T-cell (primary cell): ENCODE measurements at regions not wholly inside any gene's neighbourhood (a gene's known extent, or its start where the extent isn't known, plus 50 kb on each side); places are given as distances from the start of the nearest gene placed in this dataset.

Experiments
- ATAC-seq, 4 experiments: fragments of 200-7000 bp in 3 of 4; fragments of 150-1000 bp in 1 of 4; cut with Tn5 transposase; replicated peaks in 1 of 4; 1 replicate in 3 of 4; 2 replicates in 1 of 4; pipeline ENCODE4 v1.10.0; 2021; ENCODE audit warnings: moderate library complexity in 3 of 4, mild to moderate bottlenecking in 2 of 4, moderate number of reproducible peaks in 1 of 4
- CTCF ChIA-PET, 2 donors: fragments of 300-600 bp; sonication (Branson Sonifier 250); formaldehyde crosslinking; loops; one replicate each; lab custom pipeline; 2022; ENCODE audit warnings: antibody characterized with exemption in 2 of 2; lab: Charles Lee
- POLR2A ChIA-PET, 2 donors: fragments of 300-600 bp; sonication (Branson Sonifier 250); formaldehyde crosslinking; loops; one replicate each; lab custom pipeline; 2022; ENCODE audit warnings: antibody characterized with exemption in 2 of 2; lab: Charles Lee
- DNase-seq, 35 experiments: peaks; one replicate each; pipeline versions ENCODE4 v3.0.0 to v3.0.0-alpha.2; 2013 to 2023
- H3K27ac ChIP-seq: one replicate; pipeline ENCODE4 v1.5.1; 2013; ENCODE audit warnings: low read length
- H3K27me3 ChIP-seq, 2 experiments: replicated peaks in 1 of 2; 1 replicate in 1 of 2; 2 replicates in 1 of 2; pipeline versions ENCODE4 v1.6.1 to v1.7.0; 2013; ENCODE audit warnings: low read length in 1 of 2, mixed read lengths in 1 of 2; ENCODE audit not compliant: control insufficient read depth in 2 of 2, insufficient read depth in 2 of 2; ENCODE audit errors: extremely low read depth in 1 of 2
- H3K36me3 ChIP-seq, 2 donors: 1 replicate in 1 of 2; 2 replicates in 1 of 2; pipeline versions ENCODE4 v1.6.1 to v1.7.0; 2013; ENCODE audit warnings: low read length in 1 of 2; ENCODE audit not compliant: control insufficient read depth in 2 of 2, insufficient read depth in 1 of 2; ENCODE audit errors: extremely low read depth in 1 of 2
- H3K4me1 ChIP-seq, 2 experiments: 1 replicate in 1 of 2; 2 replicates in 1 of 2; pipeline versions ENCODE4 v1.6.1 to v1.7.0; 2013; ENCODE audit warnings: low read length in 2 of 2, mixed read lengths in 1 of 2; ENCODE audit not compliant: insufficient read depth in 2 of 2, control insufficient read depth in 1 of 2; ENCODE audit errors: extremely low read depth in 1 of 2
- H3K4me3 ChIP-seq, 2 donors: 1 replicate in 1 of 2; 2 replicates in 1 of 2; pipeline versions ENCODE4 v1.5.1 to v1.7.0; 2013; ENCODE audit warnings: mild to moderate bottlenecking in 2 of 2, low read length in 1 of 2, moderate library complexity in 1 of 2; ENCODE audit not compliant: control insufficient read depth in 1 of 2; ENCODE audit errors: extremely low read depth in 1 of 2
- H3K9me3 ChIP-seq: 2 replicates; pipeline ENCODE4 v1.7.0; 2013
- H3K27ac Mint-ChIP-seq, 2 donors: one replicate each; pipeline ENCODE4 v1.8.0; 2020 to 2021; ENCODE audit warnings: mild to moderate bottlenecking in 2 of 2, mixed read lengths in 2 of 2
- H3K27me3 Mint-ChIP-seq, 2 donors: one replicate each; pipeline ENCODE4 v1.8.0; 2021 to 2022; ENCODE audit warnings: mixed read lengths in 2 of 2
- H3K36me3 Mint-ChIP-seq: one replicate; pipeline ENCODE4 v1.8.0; 2021; ENCODE audit warnings: mixed read lengths
- H3K4me1 Mint-ChIP-seq, 3 donors: one replicate each; pipeline ENCODE4 v1.8.0; 2020 to 2022; ENCODE audit warnings: mixed read lengths in 3 of 3, mild to moderate bottlenecking in 1 of 3
- H3K4me3 Mint-ChIP-seq, 3 donors: one replicate each; pipeline ENCODE4 v1.8.0; 2020 to 2022; ENCODE audit warnings: mild to moderate bottlenecking in 3 of 3, mixed read lengths in 3 of 3, moderate library complexity in 3 of 3
- H3K9me3 Mint-ChIP-seq, 3 donors: one replicate each; pipeline ENCODE4 v1.8.0; 2020 to 2022; ENCODE audit warnings: mixed read lengths in 3 of 3
- WGBS: methylation state at CpG from one replicate; pipeline ENCODE4 v1.1.5; 2013; ENCODE audit warnings: missing lambda C conversion rate; ENCODE audit not compliant: insufficient coverage; 5-methylcytosine and 5-hydroxymethylcytosine counted together

- no peak overlapping the region for H3K27ac ChIP-seq
- no peak for DNase-seq
- peaks cover 0 to 2% of the 10 kb centered on the region in 2 experiments for H3K4me1 ChIP-seq
- CTCF ChIA-PET = no interaction called here
- ATAC-seq = no peak
- H3K36me3 Mint-ChIP-seq = no peaks in the 10 kb centered on the region
- peaks cover 0 to 37% of the 10 kb centered on the region in 2 experiments for H3K27me3 ChIP-seq
- POLR2A ChIA-PET = interaction anchor here in 1 of 2 donors (0.6 kb wide), 1 partner anchor 650 kb away, joined by 3 read pairs; no protein-coding TSS in a partner anchor
- H3K4me3 Mint-ChIP-seq = no peak overlapping the region
- WGBS = no CpG with 5 or more reads among the region's 12 CpGs
- no peak overlapping the region for H3K27ac Mint-ChIP-seq
- H3K4me3 ChIP-seq = no peak overlapping the region
- H3K9me3 Mint-ChIP-seq = no peaks in the 10 kb centered on the region
- peaks cover 0 to 5% (median 2%) of the 10 kb centered on the region in 3 donors for H3K4me1 Mint-ChIP-seq
- no peaks in the 10 kb centered on the region for H3K36me3 ChIP-seq
- H3K9me3 ChIP-seq = no peaks in the 10 kb centered on the region
- peaks cover 4 to 10% of the 10 kb centered on the region in 2 donors for H3K27me3 Mint-ChIP-seq
Measured at GRCh38 chr20:50290112-50290511, 99.5 kb downstream of the CEBPB start.

DNA sequence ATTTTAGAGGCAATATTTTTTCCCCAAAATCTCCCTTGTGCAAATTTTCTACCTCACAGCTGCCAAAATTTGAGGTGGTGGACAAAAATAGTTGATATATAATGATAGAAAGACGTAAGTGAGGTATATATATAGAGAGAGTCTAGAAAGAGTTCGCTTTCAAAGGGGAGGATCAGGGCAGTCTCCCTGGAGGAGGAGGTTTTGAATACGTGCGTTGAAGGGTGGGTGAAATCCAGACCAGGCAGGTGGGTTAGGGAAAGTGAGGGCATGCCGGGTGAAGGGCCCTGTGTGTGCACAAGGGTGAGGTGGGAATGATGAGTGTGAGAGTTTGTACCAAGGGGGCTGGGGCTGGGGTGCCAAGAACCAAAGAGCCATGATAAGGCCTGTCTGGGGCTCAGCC is 100.2 kb downstream of the CEBPB start:
- ATAC-seq = no peak

GRCh38 chr20:50291254-50292078 is 100.8 kb downstream of the CEBPB start:
- DNase-seq (no peak), ATAC-seq (no peak)
- Mint-ChIP-seq H3K27me3 (peaks cover 4 to 10% of the 10 kb centered on the region in 2 donors), H3K4me3 (no peak overlapping the region), H3K36me3 (no peaks in the 10 kb centered on the region), H3K27ac (no peak overlapping the region), H3K4me1 (no peaks in the 10 kb centered on the region), H3K9me3 (no peaks in the 10 kb centered on the region)
- Histone ChIP-seq H3K9me3 (no peaks in the 10 kb centered on the region), H3K4me1 (no peaks in the 10 kb centered on the region), H3K4me3 (no peak overlapping the region), H3K27ac (no peak overlapping the region), H3K27me3 (peaks cover 0 to 33% of the 10 kb centered on the region in 2 experiments), H3K36me3 (no peaks in the 10 kb centered on the region)
- 87% methylated on average over 11 of the region's 16 CpGs for WGBS
- CTCF ChIA-PET = interaction anchor here in 1 of 2 donors (0.6 kb wide), 1 partner anchor 112 kb away, joined by 4 read pairs; no protein-coding TSS in a partner anchor
- POLR2A ChIA-PET = no interaction called here

More for the DNA sequence above, 100.2 kb downstream of the CEBPB start:
- no peak overlapping the region for H3K4me3 ChIP-seq
- H3K36me3 ChIP-seq = no peaks in the 10 kb centered on the region
- H3K27ac Mint-ChIP-seq = no peak overlapping the region
- H3K36me3 Mint-ChIP-seq = no peaks in the 10 kb centered on the region
- no peak overlapping the region for H3K4me3 Mint-ChIP-seq
- DNase-seq = no peak
- peaks cover 4 to 10% of the 10 kb centered on the region in 2 donors for H3K27me3 Mint-ChIP-seq
- WGBS = 93% methylated on average over 5 of the region's 5 CpGs
- ChIA-PET POLR2A (no interaction called here), CTCF (interaction anchor here in 1 of 2 donors (0.6 kb wide), 1 partner anchor 112 kb away, joined by 4 read pairs; no protein-coding TSS in a partner anchor)
- no peaks in the 10 kb centered on the region for H3K4me1 ChIP-seq
- H3K9me3 ChIP-seq = no peaks in the 10 kb centered on the region
- H3K27ac ChIP-seq = no peak overlapping the region
- H3K9me3 Mint-ChIP-seq = no peaks in the 10 kb centered on the region
- peaks cover 0 to 33% of the 10 kb centered on the region in 2 experiments for H3K27me3 ChIP-seq
- peaks cover 0 to 3% (median 0%) of the 10 kb centered on the region in 3 donors for H3K4me1 Mint-ChIP-seq

- no peak for DNase-seq
- H3K4me3 ChIP-seq = no peak overlapping the region
- no peaks in the 10 kb centered on the region for H3K9me3 ChIP-seq
- no peaks in the 10 kb centered on the region for H3K9me3 Mint-ChIP-seq
- WGBS = 67% methylated on average over 5 of the region's 8 CpGs
- no peak overlapping the region for H3K27ac Mint-ChIP-seq
- no peak for ATAC-seq
- H3K36me3 ChIP-seq = no peaks in the 10 kb centered on the region
- H3K4me1 Mint-ChIP-seq = peaks cover 0 to 2% (median 2%) of the 10 kb centered on the region in 3 donors
- peaks cover 0 to 33% of the 10 kb centered on the region in 2 experiments for H3K27me3 ChIP-seq
- ChIA-PET POLR2A (no interaction called here), CTCF (no interaction called here)
- peaks cover 0 to under 1% of the 10 kb centered on the region in 2 experiments for H3K4me1 ChIP-seq
- H3K4me3 Mint-ChIP-seq = no peak overlapping the region
- no peak overlapping the region for H3K27ac ChIP-seq
- peaks cover 4 to 10% of the 10 kb centered on the region in 2 donors for H3K27me3 Mint-ChIP-seq
- no peaks in the 10 kb centered on the region for H3K36me3 Mint-ChIP-seq
Measured at GRCh38 chr20:50292079-50292590, 101.5 kb downstream of the CEBPB start.

GRCh38 chr20:50292591-50293283 is 102.1 kb downstream of the CEBPB start:
- peaks cover 0 to 30% of the 10 kb centered on the region in 2 experiments for H3K27me3 ChIP-seq
- DNase-seq (peak in 6 of 35 experiments; percentile 17 to 43 (median 22)), ATAC-seq (no peak)
- 56% methylated on average over 23 of the region's 26 CpGs for WGBS
- no peak overlapping the region for H3K27ac Mint-ChIP-seq
- no peaks in the 10 kb centered on the region for H3K9me3 ChIP-seq
- H3K4me1 ChIP-seq = peaks cover 5 to 6% of the 10 kb centered on the region in 2 experiments
- H3K4me1 Mint-ChIP-seq = peaks cover 3 to 8% (median 6%) of the 10 kb centered on the region in 3 donors
- ChIA-PET CTCF (no interaction called here), POLR2A (no interaction called here)
- no peak overlapping the region for H3K4me3 Mint-ChIP-seq
- no peak overlapping the region for H3K4me3 ChIP-seq
- peaks cover 4 to 10% of the 10 kb centered on the region in 2 donors for H3K27me3 Mint-ChIP-seq
- no peaks in the 10 kb centered on the region for H3K36me3 ChIP-seq
- no peaks in the 10 kb centered on the region for H3K9me3 Mint-ChIP-seq
- H3K27ac ChIP-seq = no peak overlapping the region
- H3K36me3 Mint-ChIP-seq = no peaks in the 10 kb centered on the region
